BE2C (cell line): ENCODE measurements at regions not wholly inside any gene's neighbourhood (a gene's known extent, or its start where the extent isn't known, plus 50 kb on each side); places are given as distances from the start of the nearest gene placed in this dataset.

Experiments
- DNase-seq: peaks from one replicate; pipeline ENCODE4 v3.0.0-alpha.2; 2020
- H3K27me3 ChIP-seq: fragments of 250-450 bp; sonication (Bioruptor Pico); 2 replicates; pipeline ENCODE4 v1.5.1; 2020; ENCODE audit warnings: mild to moderate bottlenecking
- H3K36me3 ChIP-seq: fragments of 250-450 bp; sonication (Bioruptor Pico); 2 replicates; pipeline ENCODE4 v1.5.1; 2020; ENCODE audit warnings: mild to moderate bottlenecking
- H3K4me1 ChIP-seq: fragments of 250-450 bp; sonication (Bioruptor Pico); 2 replicates; pipeline ENCODE4 v1.5.1; 2020
- H3K4me3 ChIP-seq: 2 replicates; pipeline ENCODE4 v1.5.1; 2011; ENCODE audit warnings: low read depth, low read length
- H3K9me3 ChIP-seq: fragments of 250-450 bp; sonication (Bioruptor Pico); 2 replicates; pipeline ENCODE4 v1.5.1; 2020
- TF ChIP-seq, protein P1 (sequence below): IDR thresholded peaks from 2 replicates; pipeline ENCODE4 v1.5.1; 2012; ENCODE audit warnings: mild to moderate bottlenecking, low read depth, low read length

DNA sequence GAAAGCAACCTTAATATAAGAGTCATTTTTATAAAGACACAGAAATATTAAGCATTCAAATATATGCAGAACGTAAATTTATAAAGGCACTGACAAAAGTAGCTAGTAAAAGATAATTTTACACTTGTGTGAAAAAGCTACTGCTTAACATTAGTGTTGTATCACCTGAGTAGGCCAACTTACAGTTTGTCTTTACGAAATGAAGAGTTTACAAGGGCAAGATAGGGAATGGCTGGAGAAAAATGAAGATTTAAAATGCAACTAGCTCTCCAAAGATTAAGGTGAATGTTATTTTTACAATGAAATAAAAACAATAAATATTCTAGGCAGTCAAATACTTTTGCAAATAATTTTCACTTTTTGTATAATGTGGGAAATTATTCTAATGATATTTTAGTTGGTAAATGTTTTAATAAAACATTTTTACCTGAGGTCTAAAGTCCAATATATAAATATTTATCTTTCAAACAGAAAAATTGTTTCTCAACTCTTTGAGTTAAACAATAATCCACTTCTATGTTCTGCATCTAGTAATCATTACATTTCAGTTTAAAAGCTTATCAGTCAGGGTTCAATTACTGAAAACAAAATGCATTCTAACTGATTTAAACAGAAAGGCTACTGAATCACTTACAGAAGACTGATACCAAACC lies 382.6 kb downstream of the IPMK start:
- Histone ChIP-seq H3K4me1 (no peaks in the 10 kb centered on the region), H3K36me3 (no peaks in the 10 kb centered on the region), H3K27me3 (no peaks in the 10 kb centered on the region), H3K4me3 (no peak overlapping the region), H3K9me3 (no peaks in the 10 kb centered on the region)
- no peak for DNase-seq
- TF ChIP-seq, protein P1, sequence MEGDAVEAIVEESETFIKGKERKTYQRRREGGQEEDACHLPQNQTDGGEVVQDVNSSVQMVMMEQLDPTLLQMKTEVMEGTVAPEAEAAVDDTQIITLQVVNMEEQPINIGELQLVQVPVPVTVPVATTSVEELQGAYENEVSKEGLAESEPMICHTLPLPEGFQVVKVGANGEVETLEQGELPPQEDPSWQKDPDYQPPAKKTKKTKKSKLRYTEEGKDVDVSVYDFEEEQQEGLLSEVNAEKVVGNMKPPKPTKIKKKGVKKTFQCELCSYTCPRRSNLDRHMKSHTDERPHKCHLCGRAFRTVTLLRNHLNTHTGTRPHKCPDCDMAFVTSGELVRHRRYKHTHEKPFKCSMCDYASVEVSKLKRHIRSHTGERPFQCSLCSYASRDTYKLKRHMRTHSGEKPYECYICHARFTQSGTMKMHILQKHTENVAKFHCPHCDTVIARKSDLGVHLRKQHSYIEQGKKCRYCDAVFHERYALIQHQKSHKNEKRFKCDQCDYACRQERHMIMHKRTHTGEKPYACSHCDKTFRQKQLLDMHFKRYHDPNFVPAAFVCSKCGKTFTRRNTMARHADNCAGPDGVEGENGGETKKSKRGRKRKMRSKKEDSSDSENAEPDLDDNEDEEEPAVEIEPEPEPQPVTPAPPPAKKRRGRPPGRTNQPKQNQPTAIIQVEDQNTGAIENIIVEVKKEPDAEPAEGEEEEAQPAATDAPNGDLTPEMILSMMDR, result no peak

DNA sequence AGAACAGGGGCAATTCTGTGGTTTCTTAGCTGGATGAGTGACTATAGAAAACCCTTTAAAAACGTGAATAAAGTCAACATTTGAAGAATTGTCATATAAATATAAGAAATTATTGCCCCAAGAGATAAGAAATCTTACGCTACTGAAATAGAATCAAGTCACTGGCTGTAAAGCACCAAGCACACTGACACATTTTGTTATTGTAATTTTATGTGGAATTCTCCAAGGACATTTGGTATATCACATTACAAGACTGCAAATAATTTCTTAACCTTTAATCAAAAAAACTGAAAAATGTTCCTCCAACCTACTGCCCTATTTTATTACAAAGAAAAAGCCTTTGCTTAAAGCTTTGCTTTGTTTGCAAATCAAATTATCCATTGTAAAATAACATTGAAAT lies 383.3 kb downstream of the IPMK start:
- H3K36me3 ChIP-seq, result no peaks in the 10 kb centered on the region
- no peak overlapping the region for H3K4me3 ChIP-seq
- H3K4me1 ChIP-seq, result no peaks in the 10 kb centered on the region
- DNase-seq, result no peak
- H3K9me3 ChIP-seq, result no peaks in the 10 kb centered on the region
- H3K27me3 ChIP-seq, result no peaks in the 10 kb centered on the region
- TF ChIP-seq, protein P1, result no peak

DNA sequence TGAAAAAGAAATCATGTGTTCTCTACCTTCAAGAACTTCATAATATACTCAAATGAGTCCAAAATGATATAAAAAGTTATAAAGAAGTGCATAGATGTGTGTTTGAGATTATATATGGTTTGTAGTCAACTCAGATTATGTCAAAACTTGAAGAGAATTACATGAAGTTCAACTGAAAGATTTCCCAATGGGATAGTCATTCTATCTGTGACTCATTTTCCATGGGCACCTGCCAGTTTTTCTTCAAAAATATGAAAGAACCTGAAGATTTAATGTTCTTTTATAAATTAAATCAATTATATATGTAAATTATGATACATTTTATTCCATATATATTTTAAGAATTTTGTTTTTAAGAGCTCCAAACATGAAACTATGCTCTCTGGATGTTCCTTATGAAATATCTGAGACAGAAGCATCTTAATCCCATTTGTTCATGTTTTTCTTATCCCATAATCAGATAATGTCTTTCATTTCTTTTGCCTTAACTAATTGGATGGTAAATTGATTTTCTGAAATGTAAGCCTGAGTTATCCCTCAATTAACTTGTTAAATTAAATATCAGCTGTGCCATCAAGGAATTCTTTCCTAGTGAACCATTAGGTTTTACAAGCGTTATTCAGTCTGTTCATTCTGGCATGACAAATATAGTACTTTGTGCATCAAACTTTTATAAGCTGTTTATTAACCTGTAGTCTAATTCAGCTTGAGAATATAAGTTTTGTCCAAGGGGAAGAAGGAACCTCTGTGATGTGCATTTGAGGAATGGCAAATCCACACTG lies 387.1 kb downstream of the IPMK start:
- no peak for DNase-seq
- Histone ChIP-seq H3K4me3 (no peak overlapping the region), H3K4me1 (no peaks in the 10 kb centered on the region), H3K27me3 (no peaks in the 10 kb centered on the region), H3K36me3 (no peaks in the 10 kb centered on the region), H3K9me3 (no peaks in the 10 kb centered on the region)
- TF ChIP-seq, protein P1, result no peak

DNA sequence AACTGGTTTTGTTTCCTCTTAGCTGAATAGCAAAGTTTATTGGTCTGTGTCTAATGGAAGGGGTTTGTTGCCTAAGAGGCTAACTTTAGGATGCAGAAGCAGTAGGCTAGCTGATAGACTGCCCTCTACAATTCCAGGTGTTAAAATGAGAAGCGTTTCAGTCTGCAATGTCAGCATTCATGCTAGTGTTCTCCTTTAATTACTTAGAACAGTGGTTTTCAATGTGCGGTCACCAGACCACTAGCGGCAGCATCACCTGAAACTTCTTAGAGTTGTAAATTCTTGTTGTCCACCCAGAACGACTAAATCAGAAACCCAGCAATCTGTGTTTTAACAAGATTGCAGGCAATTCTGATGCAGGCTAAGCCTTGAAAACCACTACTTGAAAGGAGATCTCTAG lies 392.9 kb downstream of the IPMK start:
- TF ChIP-seq, protein P1, result no peak
- Histone ChIP-seq H3K27me3 (no peaks in the 10 kb centered on the region), H3K4me3 (no peak overlapping the region), H3K9me3 (no peaks in the 10 kb centered on the region), H3K4me1 (no peaks in the 10 kb centered on the region), H3K36me3 (no peaks in the 10 kb centered on the region)
- DNase-seq, result no peak

DNA sequence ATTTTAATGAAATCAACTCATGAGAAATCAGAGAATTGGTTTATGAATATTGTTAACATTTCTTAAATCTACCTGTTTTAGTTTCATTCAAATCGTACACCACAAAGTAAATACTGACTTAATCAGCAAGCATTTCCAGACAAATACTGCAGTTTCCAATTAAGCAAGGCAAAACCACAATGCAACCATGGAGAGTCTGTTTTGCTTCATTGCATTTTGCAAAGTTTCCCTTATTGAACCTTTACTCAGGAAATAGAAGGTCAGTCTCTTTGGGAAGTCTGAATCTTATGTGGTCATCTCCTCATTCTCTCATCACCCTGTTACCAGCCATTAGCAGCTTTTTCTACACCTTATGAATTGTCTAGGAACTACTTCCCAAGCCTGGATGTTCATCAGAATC lies 400.5 kb downstream of the IPMK start:
- TF ChIP-seq, protein P1, result no peak
- no peak overlapping the region for H3K4me3 ChIP-seq

More for the DNA sequence above, 400.5 kb downstream of the IPMK start:
- Histone ChIP-seq H3K27me3 (no peaks in the 10 kb centered on the region; the same call in 1 of the 2 replicates), H3K9me3 (no peaks in the 10 kb centered on the region), H3K4me1 (no peaks in the 10 kb centered on the region), H3K36me3 (no peaks in the 10 kb centered on the region)
- DNase-seq, result no peak
